Spinal cord (tissue), 9 donors: ENCODE measurements at regions not wholly inside any gene's neighbourhood (a gene's known extent, or its start where the extent isn't known, plus 50 kb on each side); places are given as distances from the start of the nearest gene placed in this dataset.
A peak's percentile ranks its signal among the peaks of the same experiment; 100 is the strongest.

ENCODE experiments used
- DNase-seq, 6 donors: peaks; one replicate each; pipeline versions ENCODE4 v3.0.0 to v3.0.0-alpha.2; 2013 to 2015; ENCODE audit warnings: low spot score in 6 of 6, low read depth in 4 of 6
- H3K27ac ChIP-seq: one replicate; pipeline ENCODE4 v1.5.1; 2013; ENCODE audit warnings: low read depth, low read length, control low read depth
- H3K27me3 ChIP-seq: one replicate; pipeline ENCODE4 v1.6.1; 2013; ENCODE audit warnings: low read length; ENCODE audit not compliant: control insufficient read depth, insufficient read depth
- H3K36me3 ChIP-seq: one replicate; pipeline ENCODE4 v1.6.1; 2013; ENCODE audit warnings: low read length; ENCODE audit not compliant: control insufficient read depth, insufficient read depth
- H3K4me1 ChIP-seq: one replicate; pipeline ENCODE4 v1.6.1; 2013; ENCODE audit warnings: low read length; ENCODE audit not compliant: control insufficient read depth, insufficient read depth
- H3K4me3 ChIP-seq: one replicate; pipeline ENCODE4 v1.5.1; 2013; ENCODE audit warnings: low read depth, low read length, control low read depth
- H3K9me3 ChIP-seq: one replicate; pipeline ENCODE4 v1.6.1; 2013; ENCODE audit warnings: low read length; ENCODE audit not compliant: control insufficient read depth, insufficient read depth
- WGBS: methylation state at CpG from one replicate; pipeline ENCODE4 v1.1.5; 2013; ENCODE audit warnings: missing lambda C conversion rate; ENCODE audit not compliant: insufficient coverage; 5-methylcytosine and 5-hydroxymethylcytosine counted together
- donor health status: healthy.

DNA sequence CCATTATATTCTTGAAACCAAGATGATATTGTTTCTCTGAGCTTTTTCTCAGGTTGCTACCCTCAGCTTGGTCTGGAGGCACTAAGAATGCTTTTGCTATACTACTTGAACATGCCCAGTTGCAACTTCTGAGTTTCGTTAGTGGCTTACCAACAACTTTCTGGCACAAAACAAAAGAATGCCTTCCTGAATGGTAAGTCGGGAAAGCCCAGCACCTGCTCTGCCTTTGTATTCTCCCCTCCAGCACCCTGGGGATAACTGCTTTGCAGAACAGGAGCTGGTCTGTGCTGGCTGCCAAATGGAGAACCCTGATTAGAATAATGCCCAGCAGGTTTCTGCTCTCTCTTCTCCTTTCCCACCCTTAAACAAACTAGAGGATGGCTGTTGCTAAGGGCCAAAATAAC lies 149.3 kb downstream of the TGFB2 start:
- peak in 5 of 6 donors; percentile 11 to 77 (median 39) for DNase-seq
- H3K27me3 ChIP-seq: no peaks in the 10 kb centered on the region
- no peak overlapping the region for H3K4me3 ChIP-seq
- H3K9me3 ChIP-seq: no peaks in the 10 kb centered on the region
- H3K27ac ChIP-seq: peak overlapping the region; percentile 43
- no peaks in the 10 kb centered on the region for H3K4me1 ChIP-seq
- 23% methylated on average over 2 of the region's 2 CpGs for WGBS
- no peaks in the 10 kb centered on the region for H3K36me3 ChIP-seq

DNA sequence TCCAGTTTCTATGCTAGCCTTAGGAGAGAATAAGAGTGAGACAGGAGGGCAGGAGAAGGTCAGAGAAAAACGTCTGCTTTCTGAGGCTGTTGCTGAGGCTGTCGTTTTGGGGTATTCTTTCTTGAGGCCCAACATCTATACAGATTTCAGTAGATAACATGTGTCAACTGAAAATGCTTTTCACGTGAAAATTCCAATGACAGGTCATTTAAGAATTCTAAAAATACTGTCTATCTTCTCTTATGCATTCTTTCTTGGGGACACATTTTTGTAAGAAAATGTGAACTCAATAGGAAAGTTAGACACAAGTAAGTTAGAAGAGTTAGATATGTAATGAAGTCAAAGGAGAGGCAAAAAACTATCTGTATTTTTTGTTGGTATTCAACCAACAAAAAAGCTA lies 150.8 kb downstream of the TGFB2 start:
- no peaks in the 10 kb centered on the region for H3K4me1 ChIP-seq
- no peaks in the 10 kb centered on the region for H3K36me3 ChIP-seq
- no peak for DNase-seq
- no peaks in the 10 kb centered on the region for H3K9me3 ChIP-seq
- H3K27me3 ChIP-seq: no peaks in the 10 kb centered on the region
- H3K27ac ChIP-seq: no peak overlapping the region
- H3K4me3 ChIP-seq: no peak overlapping the region
- WGBS: 60% methylated on average over 1 of the region's 3 CpGs

DNA sequence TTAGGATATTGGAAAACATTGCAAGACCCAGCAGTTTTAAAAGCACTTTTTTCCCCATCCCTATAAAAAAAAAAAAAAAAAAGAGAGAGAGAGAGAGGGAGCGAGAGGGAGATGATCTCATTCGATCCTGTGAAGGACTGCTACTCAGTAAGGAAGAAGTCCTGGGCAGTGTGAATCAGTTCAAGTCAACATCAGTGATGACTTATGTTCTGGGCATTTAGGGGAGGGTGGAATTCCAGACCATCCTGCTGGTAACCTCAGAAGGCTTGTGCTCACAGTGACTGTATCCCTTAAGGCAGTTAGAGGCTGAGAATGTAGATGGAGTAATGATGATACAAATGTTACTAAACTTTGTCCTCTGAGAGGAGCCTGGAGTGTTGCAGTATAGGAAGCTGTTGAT lies 151.4 kb downstream of the TGFB2 start:
- WGBS: 91% methylated on average over 2 of the region's 2 CpGs
- Histone ChIP-seq H3K9me3 (no peaks in the 10 kb centered on the region), H3K27me3 (no peaks in the 10 kb centered on the region), H3K4me1 (no peaks in the 10 kb centered on the region), H3K4me3 (no peak overlapping the region), H3K36me3 (no peaks in the 10 kb centered on the region), H3K27ac (no peak overlapping the region)
- no peak for DNase-seq

DNA sequence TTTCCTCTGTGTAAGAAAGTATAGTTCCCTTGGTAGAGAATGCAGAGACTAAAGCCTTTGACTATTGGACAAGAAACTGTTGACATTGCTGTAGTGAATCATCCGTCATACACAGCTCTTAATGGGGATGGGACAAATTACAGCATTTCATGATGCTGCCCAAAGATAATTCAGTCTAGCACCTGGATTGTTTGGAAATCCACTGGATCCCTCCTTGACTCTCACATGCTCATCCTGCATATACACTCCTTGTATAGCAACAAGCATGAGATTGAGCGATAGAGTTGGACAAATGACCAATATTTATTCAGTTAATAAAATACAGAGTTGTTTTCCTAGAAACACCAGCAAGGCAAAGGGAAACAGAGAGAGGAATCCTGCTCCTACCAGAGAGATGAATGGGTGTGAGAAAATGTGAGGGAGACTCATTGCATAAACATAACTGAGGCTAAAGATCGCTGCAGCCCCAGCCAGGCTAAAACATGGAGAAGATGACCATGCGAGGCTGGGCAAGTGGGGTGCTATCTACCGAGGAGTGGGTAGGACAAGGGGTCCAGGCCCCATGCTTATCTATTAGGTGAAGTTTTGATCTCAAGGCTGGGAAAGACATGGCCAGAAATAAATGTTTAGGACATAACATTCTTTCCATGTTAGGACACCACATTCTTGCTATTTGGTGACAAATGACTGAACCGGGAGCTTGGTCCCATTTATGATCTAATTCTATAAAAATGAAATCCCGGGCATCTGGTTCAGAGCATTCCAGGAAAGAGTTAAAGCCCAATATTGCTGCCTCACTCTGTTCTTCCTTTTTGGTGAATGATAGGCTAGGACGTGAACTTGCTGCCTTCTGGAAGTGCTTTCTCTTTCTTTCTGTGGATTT lies 153.2 kb downstream of the TGFB2 start:
- Histone ChIP-seq H3K27me3 (no peaks in the 10 kb centered on the region), H3K4me1 (no peaks in the 10 kb centered on the region), H3K27ac (peak overlapping the region; percentile 35), H3K36me3 (no peaks in the 10 kb centered on the region), H3K9me3 (no peaks in the 10 kb centered on the region), H3K4me3 (peak overlapping the region; percentile 19)
- WGBS: 79% methylated on average over 2 of the region's 8 CpGs
- no peak for DNase-seq

DNA sequence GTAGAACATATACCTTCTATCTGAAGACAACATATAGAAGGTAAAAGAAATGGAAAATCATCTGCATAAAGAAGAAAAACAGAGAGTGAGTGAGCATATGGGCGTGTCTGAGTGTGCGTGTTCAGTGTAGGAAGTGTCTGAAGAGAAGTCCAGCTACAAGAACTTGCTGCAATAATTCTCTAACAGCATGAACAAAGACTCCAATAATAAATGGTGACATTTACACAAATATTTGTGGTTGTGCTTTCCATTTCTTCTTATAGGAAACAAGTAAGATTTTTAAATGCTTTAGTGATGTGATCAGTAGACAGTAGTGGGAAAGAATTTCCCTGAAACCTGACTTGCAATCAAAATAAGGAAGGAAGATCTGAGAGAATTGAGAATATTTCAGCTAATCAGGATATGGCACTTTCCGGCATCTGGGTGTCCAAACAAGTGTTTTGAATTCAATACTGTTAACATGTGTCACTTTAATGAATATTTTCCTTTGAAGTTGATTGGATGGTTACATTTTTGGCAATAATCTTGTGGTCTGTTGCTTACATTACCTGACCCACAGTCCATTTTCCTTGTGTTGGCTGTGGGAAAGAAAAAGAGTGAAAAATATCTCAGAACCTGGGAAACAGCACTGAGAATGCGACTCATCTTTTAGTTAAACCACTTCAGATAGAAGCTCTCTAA lies 154.0 kb downstream of the TGFB2 start:
- no peaks in the 10 kb centered on the region for H3K36me3 ChIP-seq
- H3K4me1 ChIP-seq: no peaks in the 10 kb centered on the region
- DNase-seq: peak in 1 of 6 donors; percentile 38
- H3K9me3 ChIP-seq: no peaks in the 10 kb centered on the region
- H3K4me3 ChIP-seq: peak overlapping the region; percentile 19
- H3K27ac ChIP-seq: peak overlapping the region; percentile 35
- no peaks in the 10 kb centered on the region for H3K27me3 ChIP-seq
- WGBS: 80% methylated on average over 1 of the region's 4 CpGs

DNA sequence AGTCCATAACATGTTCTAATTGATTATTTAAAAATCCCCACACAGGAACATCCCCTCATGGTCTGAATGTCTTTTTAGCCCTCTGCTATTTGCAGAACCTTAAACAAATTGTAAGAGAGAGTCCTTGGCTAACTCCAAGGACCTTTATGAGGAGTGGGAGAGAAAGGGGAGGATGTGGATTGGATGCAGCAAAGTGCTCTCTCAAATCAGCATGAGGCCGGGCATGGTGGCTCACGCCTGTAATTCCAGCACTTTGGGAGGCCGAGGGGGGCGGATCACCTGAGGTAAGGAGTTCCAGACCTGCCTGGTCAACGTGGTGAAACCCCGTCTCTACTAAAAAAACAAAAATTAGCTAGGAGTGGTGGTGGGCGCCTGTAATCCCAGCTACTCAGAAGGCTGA lies 154.8 kb downstream of the TGFB2 start:
- WGBS: 92% methylated on average over 7 of the region's 7 CpGs
- Histone ChIP-seq H3K4me1 (no peaks in the 10 kb centered on the region), H3K27ac (no peak overlapping the region), H3K27me3 (no peaks in the 10 kb centered on the region), H3K36me3 (no peaks in the 10 kb centered on the region), H3K4me3 (no peak overlapping the region), H3K9me3 (no peaks in the 10 kb centered on the region)
- no peak for DNase-seq

DNA sequence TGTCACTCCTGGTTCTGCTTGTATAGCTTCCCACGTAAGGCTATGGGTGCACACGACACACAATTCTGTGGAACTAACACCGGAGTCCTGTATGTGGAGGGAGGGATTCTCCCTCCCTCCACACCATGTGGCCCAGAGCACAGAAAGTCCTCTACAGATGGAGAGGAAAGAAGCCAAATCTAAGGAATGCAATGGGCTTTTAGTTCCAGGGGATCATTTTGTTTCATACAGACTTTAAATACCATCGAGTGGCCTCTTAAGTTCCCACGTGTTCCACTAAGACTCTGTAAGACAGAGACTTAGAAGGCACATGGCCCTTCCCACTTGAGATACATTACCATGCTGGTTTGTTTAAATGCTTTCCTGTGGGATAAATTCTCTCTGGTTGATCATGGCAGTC lies 156.0 kb downstream of the TGFB2 start:
- DNase-seq: no peak
- no peak overlapping the region for H3K4me3 ChIP-seq

DNA sequence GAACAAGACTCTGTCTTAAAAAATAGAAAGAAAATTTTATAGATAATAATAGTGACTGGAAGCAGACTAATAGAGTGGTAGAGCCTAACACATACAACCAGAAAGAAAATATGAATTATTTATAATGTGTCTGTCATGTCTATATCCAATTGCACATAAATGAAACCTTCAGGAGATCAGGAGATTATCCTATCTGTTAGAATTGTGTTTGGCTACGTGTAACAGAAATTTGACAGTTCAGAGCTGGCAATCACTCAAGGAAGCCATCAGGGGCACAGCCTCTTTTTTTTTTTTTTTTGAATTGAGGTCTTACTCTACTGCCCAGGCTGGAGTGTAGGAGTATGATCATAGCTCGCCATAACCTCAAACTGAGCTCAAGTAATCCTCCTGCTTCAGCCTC lies 157.2 kb downstream of the TGFB2 start:
- no peak for DNase-seq

More for the DNA sequence above, 156.0 kb downstream of the TGFB2 start:
- Histone ChIP-seq H3K27me3 (no peaks in the 10 kb centered on the region), H3K9me3 (no peaks in the 10 kb centered on the region), H3K36me3 (no peaks in the 10 kb centered on the region), H3K27ac (no peak overlapping the region), H3K4me1 (no peaks in the 10 kb centered on the region)
- no CpG with 5 or more reads among the region's 5 CpGs for WGBS

DNA sequence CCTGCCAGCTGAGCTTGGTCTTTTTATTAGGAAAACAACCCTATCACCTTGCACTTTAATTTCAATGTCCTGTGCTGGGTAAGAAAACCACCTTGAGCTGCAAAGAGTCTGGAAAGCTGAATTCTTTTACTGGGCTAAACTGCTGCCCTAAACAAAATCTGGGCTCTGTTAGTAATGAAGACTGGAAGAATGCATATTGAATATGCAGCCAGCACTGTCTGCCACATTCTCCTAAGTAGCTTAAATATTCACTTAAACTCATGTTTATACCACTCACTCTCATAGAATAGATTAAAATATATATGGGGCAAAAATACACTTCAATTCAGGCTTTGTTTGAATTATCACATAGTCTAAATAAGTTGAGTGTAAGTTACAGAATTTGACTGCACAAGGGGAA lies 158.0 kb downstream of the TGFB2 start:
- H3K36me3 ChIP-seq: no peaks in the 10 kb centered on the region
- no peaks in the 10 kb centered on the region for H3K4me1 ChIP-seq
- no peak for DNase-seq
- no peak overlapping the region for H3K27ac ChIP-seq
- H3K27me3 ChIP-seq: no peaks in the 10 kb centered on the region
- no peak overlapping the region for H3K4me3 ChIP-seq
- H3K9me3 ChIP-seq: peaks cover 6% of the 10 kb centered on the region

More for the DNA sequence above, 157.2 kb downstream of the TGFB2 start:
- H3K4me3 ChIP-seq: no peak overlapping the region
- no peak overlapping the region for H3K27ac ChIP-seq
- peaks cover 2% of the 10 kb centered on the region for H3K9me3 ChIP-seq
- no peaks in the 10 kb centered on the region for H3K36me3 ChIP-seq
- WGBS: 86% methylated on average over 1 of the region's 2 CpGs
- H3K27me3 ChIP-seq: no peaks in the 10 kb centered on the region
- H3K4me1 ChIP-seq: no peaks in the 10 kb centered on the region
